Mucosa of descending colon (tissue), 3 donors: ENCODE measurements at regions not wholly inside any gene's neighbourhood (a gene's known extent, or its start where the extent isn't known, plus 50 kb on each side); places are given as distances from the start of the nearest gene placed in this dataset.
A peak's percentile ranks its signal among the peaks of the same experiment; 100 is the strongest.

ENCODE experiments used
- ATAC-seq: fragments of 200-7000 bp; cut with Tn5 transposase; one replicate; pipeline ENCODE4 v1.9.1; 2020; ENCODE audit warnings: mild to moderate bottlenecking, moderate library complexity
- DNase-seq, 3 donors: peaks; one replicate each; pipeline ENCODE4 v3.0.0-alpha.2; 2020
- H3K36me3 ChIP-seq: fragments of 200-600 bp; one replicate; pipeline ENCODE4 v1.8.0; 2021; ENCODE audit warnings: low read depth, mild to moderate bottlenecking
- H3K4me1 ChIP-seq: fragments of 200-600 bp; one replicate; pipeline ENCODE4 v1.8.0; 2021; ENCODE audit warnings: low read depth, mild to moderate bottlenecking
- H3K4me3 ChIP-seq: fragments of 200-600 bp; one replicate; pipeline ENCODE4 v1.8.0; 2021; ENCODE audit warnings: mild to moderate bottlenecking
- H3K9me3 ChIP-seq: fragments of 200-600 bp; one replicate; pipeline ENCODE4 v1.8.0; 2021; ENCODE audit warnings: mild to moderate bottlenecking
- intact Hi-C, 2 donors: fragments of 100-400 bp; cut with DNase I in 1 of 2; cut with micrococcal nuclease in 1 of 2; formaldehyde crosslinking; loops; one replicate each; pipeline versions ENCODE4 v1.11.0 to v1.11.1; 2022; cut with DNase I, micrococcal nuclease
- TF ChIP-seq, protein P1 (sequence below): fragments of 200-600 bp; IDR thresholded peaks from one replicate; pipeline ENCODE4 v1.8.0; 2022; ENCODE audit warnings: antibody characterized with exemption, mild to moderate bottlenecking
- donor health status: DM: no; HTN: no; CAD: no; lungs with moderate emphysema.
- donor health status: DM: no; HTN: no; CAD: no.
- donor health status: DM: no; HTN: yes; CAD: no.

DNA sequence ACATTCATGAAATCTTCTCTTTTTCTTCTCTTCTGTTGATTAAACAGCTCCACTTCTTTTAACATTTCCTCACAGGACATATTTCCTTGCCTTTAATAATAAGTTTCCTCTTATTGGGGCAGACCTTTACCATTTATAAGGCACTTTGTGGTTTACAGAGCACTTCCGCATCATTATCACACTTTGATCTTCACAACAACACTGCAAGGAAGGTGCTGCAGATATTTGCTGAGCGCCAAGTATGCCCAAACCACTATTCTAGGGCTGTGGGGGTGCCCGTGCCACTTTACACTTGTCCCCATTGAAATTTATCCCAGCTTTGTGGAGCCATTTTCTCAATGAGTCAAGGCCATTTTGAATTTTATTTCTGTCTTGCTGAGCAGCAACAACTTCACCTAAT lies 246.6 kb downstream of the SS18 start:
- Histone ChIP-seq H3K4me3 (no peak overlapping the region), H3K9me3 (no peaks in the 10 kb centered on the region), H3K4me1 (no peaks in the 10 kb centered on the region), H3K36me3 (no peaks in the 10 kb centered on the region)
- intact Hi-C loops: no loop called here
- ATAC-seq (no peak), DNase-seq (no peak)
- TF ChIP-seq, protein P1, sequence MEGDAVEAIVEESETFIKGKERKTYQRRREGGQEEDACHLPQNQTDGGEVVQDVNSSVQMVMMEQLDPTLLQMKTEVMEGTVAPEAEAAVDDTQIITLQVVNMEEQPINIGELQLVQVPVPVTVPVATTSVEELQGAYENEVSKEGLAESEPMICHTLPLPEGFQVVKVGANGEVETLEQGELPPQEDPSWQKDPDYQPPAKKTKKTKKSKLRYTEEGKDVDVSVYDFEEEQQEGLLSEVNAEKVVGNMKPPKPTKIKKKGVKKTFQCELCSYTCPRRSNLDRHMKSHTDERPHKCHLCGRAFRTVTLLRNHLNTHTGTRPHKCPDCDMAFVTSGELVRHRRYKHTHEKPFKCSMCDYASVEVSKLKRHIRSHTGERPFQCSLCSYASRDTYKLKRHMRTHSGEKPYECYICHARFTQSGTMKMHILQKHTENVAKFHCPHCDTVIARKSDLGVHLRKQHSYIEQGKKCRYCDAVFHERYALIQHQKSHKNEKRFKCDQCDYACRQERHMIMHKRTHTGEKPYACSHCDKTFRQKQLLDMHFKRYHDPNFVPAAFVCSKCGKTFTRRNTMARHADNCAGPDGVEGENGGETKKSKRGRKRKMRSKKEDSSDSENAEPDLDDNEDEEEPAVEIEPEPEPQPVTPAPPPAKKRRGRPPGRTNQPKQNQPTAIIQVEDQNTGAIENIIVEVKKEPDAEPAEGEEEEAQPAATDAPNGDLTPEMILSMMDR: no peak

DNA sequence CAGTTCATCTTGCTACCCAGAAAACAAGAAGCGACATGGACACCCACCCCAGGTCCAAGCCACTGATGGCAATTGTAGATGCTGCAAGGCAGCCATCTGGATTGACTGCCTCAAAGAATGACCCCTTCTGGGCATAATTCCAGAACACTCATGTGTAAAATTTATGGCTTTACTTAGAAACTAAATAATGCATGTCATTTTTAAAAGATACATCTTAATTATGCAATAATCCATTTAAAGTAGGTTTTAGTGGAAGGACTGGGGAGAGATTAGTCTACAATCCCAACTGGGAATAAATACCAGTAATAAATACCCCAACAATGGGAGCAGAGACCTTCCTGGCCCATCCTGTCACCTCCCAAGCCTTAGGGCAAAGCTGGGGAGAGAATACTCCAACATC lies 247.7 kb downstream of the SS18 start:
- no peaks in the 10 kb centered on the region for H3K4me1 ChIP-seq
- H3K36me3 ChIP-seq: no peaks in the 10 kb centered on the region
- H3K9me3 ChIP-seq: no peaks in the 10 kb centered on the region
- TF ChIP-seq, protein P1: no peak
- no peak overlapping the region for H3K4me3 ChIP-seq
- intact Hi-C loops: no loop called here
- ATAC-seq: no peak
- DNase-seq: no peak

GRCh38 chr18:25834061-25834460 lies 256.4 kb downstream of the SS18 start:
- ATAC-seq (no peak), DNase-seq (no peak)
- Histone ChIP-seq H3K4me1 (no peaks in the 10 kb centered on the region), H3K36me3 (no peaks in the 10 kb centered on the region), H3K4me3 (no peak overlapping the region), H3K9me3 (no peaks in the 10 kb centered on the region)
- TF ChIP-seq, protein P1: no peak
- intact Hi-C loops: no loop called here

- no peaks in the 10 kb centered on the region for H3K36me3 ChIP-seq
- TF ChIP-seq, protein P1: peak; percentile 51
- peak; percentile 69 for ATAC-seq
- intact Hi-C loops: no loop called here
- H3K9me3 ChIP-seq: no peaks in the 10 kb centered on the region
- H3K4me3 ChIP-seq: no peak overlapping the region
- peak in 2 of 3 donors; percentile 72 to 76 for DNase-seq
- H3K4me1 ChIP-seq: no peaks in the 10 kb centered on the region
These were observed 258.3 kb downstream of the SS18 start for GRCh38 chr18:25832001-25832604.

DNA sequence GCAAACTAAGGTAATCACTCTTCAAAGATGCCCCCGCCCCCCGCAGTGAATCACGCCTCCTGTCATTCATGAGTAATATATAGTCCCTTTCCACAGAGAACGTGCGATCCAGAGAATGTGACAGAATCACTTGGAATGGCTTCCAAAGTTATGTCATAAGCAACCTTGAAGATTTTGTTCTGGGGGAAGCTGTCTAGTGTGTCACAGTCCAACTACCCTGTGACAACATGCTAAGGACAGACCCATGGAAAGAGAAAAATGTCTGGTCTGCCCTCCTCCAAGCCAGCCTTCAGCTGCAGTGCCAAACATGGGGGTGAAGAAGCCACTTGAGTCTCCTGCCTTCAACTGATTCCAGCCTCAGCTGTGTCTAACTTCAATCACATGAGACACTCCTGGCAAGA lies 259.1 kb downstream of the SS18 start:
- ATAC-seq (no peak), DNase-seq (no peak)
- H3K9me3 ChIP-seq: no peaks in the 10 kb centered on the region
- no peaks in the 10 kb centered on the region for H3K4me1 ChIP-seq
- no peak overlapping the region for H3K4me3 ChIP-seq
- intact Hi-C loops: no loop called here
- TF ChIP-seq, protein P1: no peak
- H3K36me3 ChIP-seq: no peaks in the 10 kb centered on the region

- TF ChIP-seq, protein P1: no peak
- peak; percentile 25 for ATAC-seq
- Histone ChIP-seq H3K4me3 (no peak overlapping the region), H3K36me3 (no peaks in the 10 kb centered on the region), H3K9me3 (no peaks in the 10 kb centered on the region), H3K4me1 (no peaks in the 10 kb centered on the region)
- intact Hi-C loops: no loop called here
- DNase-seq: peak in 1 of 3 donors; percentile 6
These were observed 259.6 kb downstream of the SS18 start for GRCh38 chr18:25830787-25831186.
